ENCODE measurements at regions not wholly inside any gene's neighbourhood (a gene's known extent, or its start where the extent isn't known, plus 50 kb on each side); places are given as distances from the start of the nearest gene placed in this dataset.

GRCh38 chr12:86712425-86712843 is 456.2 kb upstream of the MGAT4C start:
- Histone ChIP-seq H2BK5ac (ENCODE audit: insufficient read length, low read length) (no peak overlapping the region), H3K9me3 (ENCODE audit: control insufficient read depth, low read depth, low read length) (no peaks in the 10 kb centered on the region), H4K91ac (ENCODE audit: insufficient read length, low read depth, low read length) (no peak overlapping the region), H3K9ac (ENCODE audit: extremely low read depth, insufficient read length, low read length) (no peak overlapping the region), H3K79me2 (ENCODE audit: insufficient read depth, low read length) (no peaks in the 10 kb centered on the region), H3T11ph (ENCODE audit: low read length) (no peak overlapping the region), H4K20me1 (ENCODE audit: control insufficient read depth, insufficient read depth, insufficient read length) (no peaks in the 10 kb centered on the region), H2BK15ac (ENCODE audit: low read depth, low read length) (no peak overlapping the region), H2AK5ac (ENCODE audit: insufficient read length, low read length) (no peak overlapping the region), H3K23me2 (ENCODE audit: insufficient read length, low read depth, low read length, poor library complexity, severe bottlenecking) (no peaks in the 10 kb centered on the region), H2BK20ac (ENCODE audit: low read depth, low read length, poor library complexity, severe bottlenecking) (no peak overlapping the region), H3K4me1 (ENCODE audit: insufficient read depth, low read length) (no peaks in the 10 kb centered on the region), H3K79me1 (ENCODE audit: insufficient read depth, low read depth, low read length, poor library complexity, severe bottlenecking) (no peaks in the 10 kb centered on the region), H3K23ac (ENCODE audit: insufficient read length, low read depth, low read length) (no peak overlapping the region), H4K8ac (replicated peaks; ENCODE audit: insufficient read length, low read depth, low read length) (no peak overlapping the region), H2BK12ac (ENCODE audit: insufficient read length, low read depth, low read length) (no peak overlapping the region), H3K18ac (ENCODE audit: insufficient read length, low read depth, low read length) (no peak overlapping the region), H3K56ac (ENCODE audit: insufficient read length, low read depth, low read length) (no peak overlapping the region), H3K4ac (ENCODE audit: low read depth, low read length) (no peak overlapping the region), H3K27me3 (ENCODE audit: insufficient read depth, low read length) (no peaks in the 10 kb centered on the region), H2AFZ (ENCODE audit: low read length) (no peak overlapping the region), H2BK120ac (ENCODE audit: low read depth, low read length, poor library complexity, severe bottlenecking) (no peak overlapping the region), H4K5ac (ENCODE audit: insufficient read length, low read depth, low read length) (no peak overlapping the region), H3K14ac (ENCODE audit: insufficient read depth, low read length) (no peak overlapping the region), H3K4me2 (ENCODE audit: insufficient read depth, insufficient read length, low read length) (no peak overlapping the region), H3K27ac (ENCODE audit: insufficient read length, low read depth, low read length) (no peak overlapping the region)
- no peaks in the 10 kb centered on the region for H3K4me1 Mint-ChIP-seq
- H3K36me3 Mint-ChIP-seq (ENCODE audit: insufficient read depth in 1 of 3, low read depth in 3 of 3): peaks cover 9 to 19% (median 9%) of the 10 kb centered on the region in 3 experiments
- WGBS (ENCODE audit: extremely low coverage, insufficient read length, low lambda C conversion rate): no CpG with 5 or more reads among the region's 4 CpGs
- H3K9me3 Mint-ChIP-seq: peaks cover 22 to 27% of the 10 kb centered on the region in 2 experiments
- H3K4me3 Mint-ChIP-seq: no peak overlapping the region
- no peak for TF ChIP-seq CTCF (conservative IDR thresholded peaks at IDR 0.05)
- no peak overlapping the region for H3K27ac Mint-ChIP-seq
- DNase-seq: no peak
- no peaks in the 10 kb centered on the region for H3K27me3 Mint-ChIP-seq (ENCODE audit: low read depth)
